Breast epithelium (tissue), 4 donors: ENCODE measurements at regions not wholly inside any gene's neighbourhood (a gene's known extent, or its start where the extent isn't known, plus 50 kb on each side); places are given as distances from the start of the nearest gene placed in this dataset.

Source experiments
- DNase-seq, 2 donors: peaks; one replicate each; pipeline ENCODE4 v3.0.0-alpha.2; 2019; ENCODE audit warnings: low spot score in 2 of 2
- H3K27ac ChIP-seq, 2 donors: fragments of 200-600 bp; sonication (generic) in 1 of 2; one replicate each; pipeline ENCODE4 v1.5.1; 2016 to 2019; ENCODE audit warnings: mild to moderate bottlenecking in 1 of 2
- H3K27me3 ChIP-seq, 2 donors: fragments of 200-600 bp; sonication (generic) in 1 of 2; one replicate each; pipeline versions ENCODE4 v1.5.1 to v1.6.0; 2017 to 2019; ENCODE audit warnings: control low read depth in 1 of 2, mild to moderate bottlenecking in 1 of 2
- H3K36me3 ChIP-seq: fragments of 200-600 bp; one replicate; pipeline ENCODE4 v1.5.1; 2019
- H3K4me1 ChIP-seq, 2 donors: fragments of 200-600 bp; sonication (generic); one replicate each; pipeline ENCODE4 v1.5.1; 2016 to 2019; ENCODE audit warnings: control low read depth in 1 of 2
- H3K4me3 ChIP-seq, 3 donors: fragments of 200-600 bp; sonication (generic); 1 replicate in 2 of 3; 2 replicates in 1 of 3; pipeline ENCODE4 v1.5.1; 2016 to 2019; ENCODE audit warnings: mild to moderate bottlenecking in 3 of 3, moderate library complexity in 2 of 3
- H3K9me3 ChIP-seq, 2 donors: fragments of 200-600 bp; sonication (generic) in 1 of 2; one replicate each; pipeline ENCODE4 v1.5.1; 2016 to 2019; ENCODE audit warnings: control low read depth in 1 of 2
- POLR2A ChIP-seq: fragments of 450-650 bp; IDR thresholded peaks from one replicate; pipeline ENCODE4 v1.6.1; 2016; ENCODE audit warnings: antibody characterized with exemption, mild to moderate bottlenecking, moderate library complexity
- POLR2AphosphoS5 ChIP-seq, 3 donors: sonication (generic); formaldehyde crosslinking; IDR thresholded peaks; one replicate each; pipeline ENCODE4 v1.6.1; 2017; ENCODE audit warnings: antibody characterized with exemption in 3 of 3
- intact Hi-C: fragments of 100-400 bp; cut with DNase I; formaldehyde crosslinking; loops from one replicate; pipeline ENCODE4 v1.15.1; 2023; ENCODE audit warnings: low total_unique reads
- TF ChIP-seq, protein P1 (sequence below), 3 donors: fragments of 450-650 bp; IDR thresholded peaks; one replicate each; pipeline ENCODE4 v1.5.1; 2016 to 2017; ENCODE audit warnings: antibody characterized with exemption in 3 of 3, mild to moderate bottlenecking in 3 of 3, moderate library complexity in 3 of 3

- H3K27ac ChIP-seq = no peak overlapping the region
- no peak overlapping the region for H3K4me3 ChIP-seq
- no peak for DNase-seq
- H3K4me1 ChIP-seq = no peaks in the 10 kb centered on the region
- peaks cover 0 to 5% of the 10 kb centered on the region in 2 donors for H3K9me3 ChIP-seq
- no peaks in the 10 kb centered on the region for H3K36me3 ChIP-seq
- intact Hi-C loops = no loop called here
- H3K27me3 ChIP-seq = no peaks in the 10 kb centered on the region
- TF ChIP-seq POLR2A = no peak
- TF ChIP-seq POLR2AphosphoS5 (IDR thresholded peaks at IDR 0.05) = no peak
- TF ChIP-seq, protein P1, sequence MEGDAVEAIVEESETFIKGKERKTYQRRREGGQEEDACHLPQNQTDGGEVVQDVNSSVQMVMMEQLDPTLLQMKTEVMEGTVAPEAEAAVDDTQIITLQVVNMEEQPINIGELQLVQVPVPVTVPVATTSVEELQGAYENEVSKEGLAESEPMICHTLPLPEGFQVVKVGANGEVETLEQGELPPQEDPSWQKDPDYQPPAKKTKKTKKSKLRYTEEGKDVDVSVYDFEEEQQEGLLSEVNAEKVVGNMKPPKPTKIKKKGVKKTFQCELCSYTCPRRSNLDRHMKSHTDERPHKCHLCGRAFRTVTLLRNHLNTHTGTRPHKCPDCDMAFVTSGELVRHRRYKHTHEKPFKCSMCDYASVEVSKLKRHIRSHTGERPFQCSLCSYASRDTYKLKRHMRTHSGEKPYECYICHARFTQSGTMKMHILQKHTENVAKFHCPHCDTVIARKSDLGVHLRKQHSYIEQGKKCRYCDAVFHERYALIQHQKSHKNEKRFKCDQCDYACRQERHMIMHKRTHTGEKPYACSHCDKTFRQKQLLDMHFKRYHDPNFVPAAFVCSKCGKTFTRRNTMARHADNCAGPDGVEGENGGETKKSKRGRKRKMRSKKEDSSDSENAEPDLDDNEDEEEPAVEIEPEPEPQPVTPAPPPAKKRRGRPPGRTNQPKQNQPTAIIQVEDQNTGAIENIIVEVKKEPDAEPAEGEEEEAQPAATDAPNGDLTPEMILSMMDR (IDR thresholded peaks at IDR 0.05) = no peak
These were observed 266.4 kb upstream of the TENM3 start for GRCh38 chr4:181976764-181977163.

DNA sequence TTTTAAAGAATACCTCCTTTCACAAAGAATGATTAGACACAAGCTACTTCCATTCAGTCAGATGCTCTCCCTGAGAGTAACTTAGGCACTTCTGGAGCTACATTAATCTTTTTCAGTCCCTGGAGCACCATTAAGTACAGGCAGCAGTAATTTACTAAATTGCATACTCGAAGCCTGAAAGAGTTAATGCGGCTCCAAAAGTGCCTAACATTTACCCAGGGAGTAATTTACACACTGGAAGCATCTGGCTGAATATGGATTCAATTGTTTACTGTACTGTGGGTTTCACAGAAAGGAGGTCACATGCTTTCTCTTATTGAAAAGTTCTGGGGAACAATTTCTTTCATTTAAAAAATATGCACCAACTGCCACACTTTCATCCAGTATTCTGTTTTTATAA is 260.8 kb upstream of the TENM3 start:
- TF ChIP-seq, protein P1 (IDR thresholded peaks at IDR 0.05) = no peak
- TF ChIP-seq POLR2AphosphoS5 (IDR thresholded peaks at IDR 0.05) (no peak), POLR2A (no peak)
- Histone ChIP-seq H3K9me3 (no peaks in the 10 kb centered on the region), H3K36me3 (no peaks in the 10 kb centered on the region), H3K27me3 (no peaks in the 10 kb centered on the region), H3K27ac (no peak overlapping the region), H3K4me1 (no peaks in the 10 kb centered on the region), H3K4me3 (no peak overlapping the region)
- intact Hi-C loops = no loop called here
- no peak for DNase-seq

DNA sequence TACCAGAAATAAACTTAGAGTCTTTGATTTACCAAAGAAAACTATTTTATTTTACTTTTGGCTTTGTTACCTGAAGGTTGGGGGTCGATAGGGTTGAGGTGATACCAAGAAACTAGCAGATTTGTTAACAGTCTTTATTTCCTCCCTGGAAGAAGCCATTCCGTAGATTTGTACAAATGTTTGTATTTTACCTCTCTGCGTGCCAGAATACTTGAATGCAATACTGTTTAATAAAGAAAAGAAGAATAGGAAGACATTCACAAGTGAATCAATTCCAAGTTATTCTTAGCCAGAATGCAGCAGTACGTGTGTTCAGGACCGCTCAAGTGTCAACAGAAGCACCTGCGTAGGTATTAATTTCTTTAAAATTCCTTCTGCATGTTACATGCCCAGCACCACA is 260.3 kb upstream of the TENM3 start:
- Histone ChIP-seq H3K27ac (no peak overlapping the region), H3K4me1 (no peaks in the 10 kb centered on the region), H3K9me3 (no peaks in the 10 kb centered on the region), H3K4me3 (no peak overlapping the region), H3K27me3 (no peaks in the 10 kb centered on the region), H3K36me3 (no peaks in the 10 kb centered on the region)
- intact Hi-C loops = no loop called here
- TF ChIP-seq POLR2A = no peak
- TF ChIP-seq, protein P1 (IDR thresholded peaks at IDR 0.05) = no peak
- TF ChIP-seq POLR2AphosphoS5 (IDR thresholded peaks at IDR 0.05) = no peak
- no peak for DNase-seq

DNA sequence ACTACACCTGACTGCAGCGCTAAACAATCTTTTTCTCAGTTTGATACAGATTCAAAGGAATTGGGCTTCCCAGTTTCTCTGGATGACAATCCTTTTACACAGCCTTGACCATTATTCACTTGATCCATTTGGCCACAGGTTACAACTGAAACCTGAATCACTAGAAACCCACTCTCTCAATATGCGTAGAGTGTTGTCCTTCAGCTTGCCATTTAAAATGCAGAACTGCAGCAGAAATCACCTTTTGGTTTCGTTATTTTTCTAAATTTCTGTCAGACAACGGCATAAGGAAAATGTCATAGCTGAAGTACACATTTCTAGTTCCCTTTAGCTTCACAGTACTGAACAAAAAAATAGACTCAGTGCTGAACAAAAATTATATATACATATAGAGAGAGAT is 255.8 kb upstream of the TENM3 start:
- DNase-seq = no peak
- Histone ChIP-seq H3K36me3 (no peaks in the 10 kb centered on the region), H3K9me3 (no peaks in the 10 kb centered on the region), H3K27ac (no peak overlapping the region), H3K4me1 (no peaks in the 10 kb centered on the region), H3K27me3 (no peaks in the 10 kb centered on the region), H3K4me3 (no peak overlapping the region)
- intact Hi-C loops = no loop called here
- TF ChIP-seq, protein P1 (IDR thresholded peaks at IDR 0.05) = no peak
- TF ChIP-seq POLR2A (no peak), POLR2AphosphoS5 (IDR thresholded peaks at IDR 0.05) (no peak)

GRCh38 chr4:181989071-181989470 is 254.1 kb upstream of the TENM3 start:
- no peaks in the 10 kb centered on the region for H3K36me3 ChIP-seq
- no peak overlapping the region for H3K27ac ChIP-seq
- no peaks in the 10 kb centered on the region for H3K27me3 ChIP-seq
- H3K9me3 ChIP-seq = no peaks in the 10 kb centered on the region
- no peak overlapping the region for H3K4me3 ChIP-seq
- no peaks in the 10 kb centered on the region for H3K4me1 ChIP-seq
- intact Hi-C loops = no loop called here
- no peak for TF ChIP-seq POLR2A
- TF ChIP-seq POLR2AphosphoS5 (IDR thresholded peaks at IDR 0.05) = no peak
- TF ChIP-seq, protein P1 (IDR thresholded peaks at IDR 0.05) = no peak
- DNase-seq = no peak
